CD4-positive, alpha-beta T cell treated with Interleukin-12 subunit alpha and Interleukin-12 subunit beta, for 1 hour (primary cell): ENCODE measurements at regions not wholly inside any gene's neighbourhood (a gene's known extent, or its start where the extent isn't known, plus 50 kb on each side); places are given as distances from the start of the nearest gene placed in this dataset.

Experiments
- DNase-seq: peaks from one replicate; pipeline ENCODE4 v3.0.0-alpha.2; 2020

- no peak for DNase-seq
These were observed 225.9 kb downstream of the WDR11 start for GRCh38 chr10:121076776-121077715.

DNA sequence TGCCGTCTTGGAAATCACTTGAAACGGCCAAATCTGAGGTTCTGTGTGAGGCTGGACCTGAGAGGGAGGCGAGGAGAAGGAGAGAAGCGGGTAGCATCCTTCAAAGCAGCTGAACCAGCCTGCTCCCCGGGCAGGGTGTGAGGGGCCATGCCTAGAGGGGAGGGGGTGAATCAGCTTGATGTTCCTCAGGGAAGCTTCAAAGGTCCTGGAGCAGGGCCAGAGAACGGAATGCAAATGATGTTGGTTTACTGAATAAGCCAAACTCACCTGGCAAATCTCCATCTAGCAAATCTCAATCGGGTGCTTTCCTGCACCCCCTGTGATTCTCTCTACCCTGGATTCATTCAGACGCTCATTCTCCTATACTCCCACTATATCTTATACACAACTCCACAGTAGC is 226.9 kb downstream of the WDR11 start:
- DNase-seq: no peak

DNA sequence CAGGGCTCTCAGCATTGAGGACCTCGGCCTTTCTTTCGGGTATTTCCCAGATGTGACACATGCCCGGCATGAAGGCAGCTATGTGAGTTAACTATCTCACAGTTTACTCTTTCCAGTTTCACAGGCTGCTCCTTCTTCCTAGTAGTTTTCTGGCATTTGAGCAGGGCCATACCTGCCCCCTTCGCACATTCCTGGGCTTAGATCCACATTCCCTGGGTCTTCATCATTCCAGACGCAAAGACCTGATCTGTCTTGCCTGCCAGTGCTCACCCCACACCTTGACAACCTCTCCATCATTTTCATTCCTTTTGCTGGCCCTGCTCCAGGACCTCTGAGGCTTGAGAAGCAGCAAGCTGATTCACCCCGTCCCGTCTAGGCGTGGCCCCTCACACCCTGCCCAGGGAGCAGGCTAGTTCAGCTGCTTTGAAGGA is 227.5 kb downstream of the WDR11 start:
- DNase-seq: no peak

GRCh38 chr10:121079226-121079625 is 228.1 kb downstream of the WDR11 start:
- no peak for DNase-seq

GRCh38 chr10:121080281-121080891 is 229.2 kb downstream of the WDR11 start:
- no peak for DNase-seq

DNA sequence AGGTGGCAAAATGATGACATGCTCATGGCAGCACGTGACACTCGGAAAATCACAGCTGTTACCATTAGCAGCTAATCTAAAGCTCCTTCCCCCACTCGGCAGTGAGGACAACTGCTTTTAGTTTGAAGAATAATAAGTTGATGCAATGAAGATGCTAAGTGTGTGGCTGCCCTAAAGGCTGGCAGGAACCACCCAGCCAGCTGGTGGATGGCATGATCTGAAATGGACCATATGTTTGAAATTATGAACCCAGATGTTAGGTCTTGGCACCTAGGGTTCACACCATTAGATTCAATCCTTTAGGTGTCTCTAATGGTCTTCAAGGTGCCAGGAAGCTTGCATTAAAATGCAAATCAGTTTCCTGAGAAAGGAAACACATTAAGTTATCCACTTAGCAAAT is 230.1 kb downstream of the WDR11 start:
- DNase-seq: no peak

GRCh38 chr10:121082984-121083383 is 231.8 kb downstream of the WDR11 start:
- no peak for DNase-seq

GRCh38 chr10:121084016-121084674 is 233.0 kb downstream of the WDR11 start:
- DNase-seq: no peak

- DNase-seq: no peak
These were observed 233.5 kb downstream of the WDR11 start for GRCh38 chr10:121084675-121085070.

GRCh38 chr10:121085367-121085766 is 234.2 kb downstream of the WDR11 start:
- DNase-seq: no peak

DNA sequence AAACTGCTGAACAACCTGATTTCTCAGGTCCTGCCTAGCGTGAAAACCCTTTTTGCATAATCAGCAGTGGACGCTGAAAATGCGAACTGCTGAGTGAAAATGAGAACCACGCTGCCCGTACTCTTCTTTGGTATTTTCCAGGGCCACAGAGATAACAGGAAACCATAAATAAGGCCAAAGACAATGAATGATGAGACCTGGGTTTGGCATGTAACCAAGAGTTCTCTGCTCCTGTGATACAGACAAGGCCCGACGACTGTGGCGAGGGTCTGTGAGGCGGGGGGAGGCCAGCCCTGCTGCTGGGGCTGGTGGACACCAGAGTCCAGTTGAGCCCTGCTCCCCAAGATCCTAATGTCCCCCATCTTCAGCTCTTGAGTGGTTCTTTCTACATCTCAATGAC is 236.0 kb downstream of the WDR11 start:
- no peak for DNase-seq

- no peak for DNase-seq
These were observed 236.5 kb downstream of the WDR11 start for GRCh38 chr10:121087688-121088087.

- no peak for DNase-seq
These were observed 237.4 kb downstream of the WDR11 start for GRCh38 chr10:121088524-121088923.

DNA sequence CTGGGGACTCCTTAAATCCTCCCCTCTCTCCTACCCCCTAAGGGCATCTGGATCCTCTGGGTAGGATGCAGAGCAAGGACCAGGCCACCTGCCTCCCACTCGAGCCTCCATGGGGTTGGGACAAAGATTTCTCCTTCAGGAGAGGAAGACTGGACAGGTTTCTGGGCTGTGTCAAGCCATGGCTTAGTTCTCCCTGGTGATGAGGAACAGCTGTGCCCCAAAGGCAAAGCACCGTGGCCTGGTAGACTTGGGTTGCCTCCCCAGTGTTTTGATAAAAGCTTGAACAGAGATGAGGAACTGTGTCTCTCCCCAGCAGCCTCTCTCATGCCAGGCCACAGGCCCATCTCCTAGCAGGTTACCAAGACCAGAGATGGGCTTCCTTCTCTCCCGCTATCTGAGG is 238.3 kb downstream of the WDR11 start:
- no peak for DNase-seq

- DNase-seq: no peak
These were observed 241.0 kb downstream of the WDR11 start for GRCh38 chr10:121091961-121092719.

- no peak for DNase-seq
These were observed 241.5 kb downstream of the WDR11 start for GRCh38 chr10:121092720-121093095.

DNA sequence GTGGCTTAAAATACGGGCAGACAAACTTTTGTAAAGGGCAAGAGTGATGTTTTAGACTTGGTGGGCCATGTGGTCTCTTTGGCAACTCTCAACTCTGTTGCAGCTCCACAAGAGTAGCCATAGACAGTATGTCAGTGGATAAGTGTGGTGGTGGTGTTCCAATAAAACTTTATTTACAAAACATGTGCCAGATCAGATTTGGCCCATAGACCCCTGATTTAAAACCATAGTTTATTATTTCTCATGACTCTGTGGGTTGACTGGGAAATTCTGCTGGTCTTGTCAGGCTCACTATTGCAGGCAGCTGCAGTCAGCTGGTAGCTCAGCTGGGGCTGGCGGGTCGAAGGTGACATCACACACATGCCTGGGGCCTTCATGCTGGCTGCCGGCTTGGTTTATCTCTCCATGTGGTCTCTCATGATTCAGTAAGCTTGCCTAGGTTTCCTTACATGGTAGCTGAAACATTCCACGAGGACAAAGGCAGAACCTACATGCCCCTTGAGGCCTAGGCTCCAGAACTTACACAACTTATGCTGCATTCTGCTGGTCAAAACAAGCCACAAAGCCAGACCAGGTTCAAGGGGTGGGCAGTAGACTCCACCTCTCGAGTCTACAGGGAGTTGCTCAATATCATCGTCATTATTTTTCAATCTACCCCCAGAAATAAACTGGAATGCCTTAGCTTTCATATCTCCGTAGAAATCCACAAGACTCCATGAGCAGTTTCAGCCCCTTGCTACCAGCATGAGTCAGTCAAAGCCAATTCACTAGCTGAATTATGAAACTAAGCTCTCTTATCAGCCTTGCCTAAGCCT is 245.7 kb downstream of the WDR11 start:
- DNase-seq: no peak

- no peak for DNase-seq
These were observed 247.0 kb downstream of the WDR11 start for GRCh38 chr10:121098211-121098610.

GRCh38 chr10:121098751-121099150 is 247.6 kb downstream of the WDR11 start:
- no peak for DNase-seq

- no peak for DNase-seq
These were observed 248.0 kb downstream of the WDR11 start for GRCh38 chr10:121099181-121099580.

DNA sequence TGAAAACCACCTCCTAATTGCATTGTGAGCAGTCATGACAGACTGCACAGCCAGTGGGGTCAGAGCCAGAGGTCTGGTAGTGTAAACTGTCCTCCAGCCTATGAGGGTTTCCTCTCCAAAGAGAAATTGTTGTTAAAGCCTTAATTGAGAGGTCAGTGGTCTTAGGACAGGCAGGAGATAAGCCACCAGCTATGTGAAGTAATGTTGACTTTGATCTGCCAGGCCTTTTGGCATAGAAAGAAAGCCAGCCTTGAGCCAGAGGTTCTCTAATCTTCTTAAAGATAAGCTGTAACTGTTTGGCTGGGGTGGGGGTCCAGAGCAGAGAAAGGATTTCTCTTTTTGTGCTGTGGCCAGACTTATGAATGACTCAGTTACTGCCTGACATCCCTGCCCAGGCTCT is 248.4 kb downstream of the WDR11 start:
- no peak for DNase-seq

DNA sequence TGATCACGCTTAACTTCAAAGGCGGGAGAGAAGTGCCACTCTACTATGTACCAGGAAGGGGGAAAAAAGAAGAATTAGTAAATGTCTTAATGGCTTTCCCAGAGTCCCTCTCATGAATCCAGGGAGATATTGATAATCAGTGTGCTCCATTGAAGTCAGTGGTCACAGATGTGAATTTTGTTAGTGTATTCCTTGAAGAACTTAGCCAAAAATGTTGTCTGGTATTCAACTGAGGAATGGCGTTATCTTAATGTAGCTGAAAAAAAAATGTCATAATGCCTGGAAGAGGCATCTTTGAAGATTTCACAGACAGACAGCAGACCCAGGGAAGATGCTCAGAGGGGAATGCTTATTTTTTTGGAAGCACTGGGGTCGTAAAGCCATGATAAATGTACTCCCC is 250.4 kb downstream of the WDR11 start:
- DNase-seq: no peak
